Mucosa of descending colon (tissue), 3 donors: ENCODE measurements at regions not wholly inside any gene's neighbourhood (a gene's known extent, or its start where the extent isn't known, plus 50 kb on each side); places are given as distances from the start of the nearest gene placed in this dataset.
A peak's percentile ranks its signal among the peaks of the same experiment; 100 is the strongest.

ENCODE experiments used
- ATAC-seq: fragments of 200-7000 bp; cut with Tn5 transposase; one replicate; pipeline ENCODE4 v1.9.1; 2020; ENCODE audit warnings: mild to moderate bottlenecking, moderate library complexity
- DNase-seq, 3 donors: peaks; one replicate each; pipeline ENCODE4 v3.0.0-alpha.2; 2020
- H3K36me3 ChIP-seq: fragments of 200-600 bp; one replicate; pipeline ENCODE4 v1.8.0; 2021; ENCODE audit warnings: low read depth, mild to moderate bottlenecking
- H3K4me1 ChIP-seq: fragments of 200-600 bp; one replicate; pipeline ENCODE4 v1.8.0; 2021; ENCODE audit warnings: low read depth, mild to moderate bottlenecking
- H3K4me3 ChIP-seq: fragments of 200-600 bp; one replicate; pipeline ENCODE4 v1.8.0; 2021; ENCODE audit warnings: mild to moderate bottlenecking
- H3K9me3 ChIP-seq: fragments of 200-600 bp; one replicate; pipeline ENCODE4 v1.8.0; 2021; ENCODE audit warnings: mild to moderate bottlenecking
- CTCF ChIP-seq: fragments of 200-600 bp; IDR thresholded peaks from one replicate; pipeline ENCODE4 v1.8.0; 2022; ENCODE audit warnings: antibody characterized with exemption, mild to moderate bottlenecking
- intact Hi-C, 2 donors: fragments of 100-400 bp; cut with DNase I in 1 of 2; cut with micrococcal nuclease in 1 of 2; formaldehyde crosslinking; loops; one replicate each; pipeline versions ENCODE4 v1.11.0 to v1.11.1; 2022; cut with DNase I, micrococcal nuclease
- donor health status: DM: no; HTN: no; CAD: no; lungs with moderate emphysema.
- donor health status: DM: no; HTN: no; CAD: no.
- donor health status: DM: no; HTN: yes; CAD: no.

GRCh38 chr10:78177491-78178185 lies 144.0 kb downstream of the RPS24 start:
- no peak for TF ChIP-seq CTCF
- ATAC-seq, result no peak
- no peak for DNase-seq
- Histone ChIP-seq H3K9me3 (no peaks in the 10 kb centered on the region), H3K4me3 (no peak overlapping the region), H3K36me3 (no peaks in the 10 kb centered on the region), H3K4me1 (no peaks in the 10 kb centered on the region)
- intact Hi-C loops, result no loop called here

GRCh38 chr10:78178397-78178796 lies 144.7 kb downstream of the RPS24 start:
- H3K4me3 ChIP-seq, result no peak overlapping the region
- no peaks in the 10 kb centered on the region for H3K9me3 ChIP-seq
- ATAC-seq, result no peak
- H3K4me1 ChIP-seq, result no peaks in the 10 kb centered on the region
- H3K36me3 ChIP-seq, result no peaks in the 10 kb centered on the region
- no peak for DNase-seq
- intact Hi-C loops, result no loop called here
- TF ChIP-seq CTCF, result no peak

- no peaks in the 10 kb centered on the region for H3K36me3 ChIP-seq
- intact Hi-C loops, result no loop called here
- no peaks in the 10 kb centered on the region for H3K4me1 ChIP-seq
- no peak for TF ChIP-seq CTCF
- DNase-seq, result peak in 1 of 3 donors; percentile 8
- no peak overlapping the region for H3K4me3 ChIP-seq
- ATAC-seq, result peak; percentile 25
- no peaks in the 10 kb centered on the region for H3K9me3 ChIP-seq
Measured at GRCh38 chr10:78178940-78179339, 145.3 kb downstream of the RPS24 start.

GRCh38 chr10:78179886-78180705 lies 146.4 kb downstream of the RPS24 start:
- no peaks in the 10 kb centered on the region for H3K4me1 ChIP-seq
- no peak for TF ChIP-seq CTCF

GRCh38 chr10:78181381-78182055 lies 147.9 kb downstream of the RPS24 start:
- no peaks in the 10 kb centered on the region for H3K4me1 ChIP-seq
- no peaks in the 10 kb centered on the region for H3K9me3 ChIP-seq
- TF ChIP-seq CTCF, result no peak
- intact Hi-C loops, result no loop called here
- ATAC-seq, result no peak
- no peak overlapping the region for H3K4me3 ChIP-seq
- H3K36me3 ChIP-seq, result no peaks in the 10 kb centered on the region
- DNase-seq, result no peak

More at GRCh38 chr10:78179886-78180705, 146.4 kb downstream of the RPS24 start:
- H3K36me3 ChIP-seq, result no peaks in the 10 kb centered on the region
- no peaks in the 10 kb centered on the region for H3K9me3 ChIP-seq
- intact Hi-C loops, result no loop called here
- DNase-seq (no peak), ATAC-seq (no peak)
- no peak overlapping the region for H3K4me3 ChIP-seq
